Natural killer cell (primary cell): ENCODE measurements at regions not wholly inside any gene's neighbourhood (a gene's known extent, or its start where the extent isn't known, plus 50 kb on each side); places are given as distances from the start of the nearest gene placed in this dataset.

Experiments used
- ATAC-seq, 3 donors: fragments of 150-1000 bp in 2 of 3; fragments of 200-7000 bp in 1 of 3; cut with Tn5 transposase; 1 replicate in 1 of 3; 2 replicates in 2 of 3; pipeline ENCODE4 v1.10.0; 2021; ENCODE audit warnings: mild to moderate bottlenecking in 2 of 3, moderate library complexity in 2 of 3
- DNase-seq, 2 donors: peaks; one replicate each; pipeline versions ENCODE4 v3.0.0 to v3.0.0-alpha.2; 2013 to 2021; ENCODE audit warnings: mixed read lengths in 1 of 2
- H3K27ac ChIP-seq: one replicate; pipeline ENCODE4 v1.5.1; 2013; ENCODE audit warnings: mild to moderate bottlenecking, low read length
- H3K27me3 ChIP-seq: one replicate; pipeline ENCODE4 v1.6.1; 2013; ENCODE audit warnings: low read length; ENCODE audit not compliant: control insufficient read depth, insufficient read depth
- H3K36me3 ChIP-seq: one replicate; pipeline ENCODE4 v1.6.1; 2013; ENCODE audit warnings: low read length; ENCODE audit not compliant: control insufficient read depth, insufficient read depth
- H3K4me1 ChIP-seq: one replicate; pipeline ENCODE4 v1.6.1; 2013; ENCODE audit warnings: low read length; ENCODE audit not compliant: control insufficient read depth, insufficient read depth
- H3K4me3 ChIP-seq: one replicate; pipeline ENCODE4 v1.5.1; 2013; ENCODE audit warnings: low read length
- H3K9me3 ChIP-seq: one replicate; pipeline ENCODE4 v1.6.1; 2013; ENCODE audit warnings: low read length; ENCODE audit not compliant: control insufficient read depth, insufficient read depth
- H3K27ac Mint-ChIP-seq, 2 donors: one replicate each; pipeline ENCODE4 v1.8.0; 2022; ENCODE audit warnings: mild to moderate bottlenecking in 2 of 2, mixed read lengths in 2 of 2, moderate library complexity in 1 of 2
- H3K27me3 Mint-ChIP-seq, 2 donors: one replicate each; pipeline ENCODE4 v1.8.0; 2022; ENCODE audit warnings: low read depth in 2 of 2, mixed read lengths in 2 of 2
- H3K36me3 Mint-ChIP-seq: one replicate; pipeline ENCODE4 v1.8.0; 2022; ENCODE audit warnings: mixed read lengths
- H3K4me1 Mint-ChIP-seq, 2 donors: one replicate each; pipeline ENCODE4 v1.8.0; 2022; ENCODE audit warnings: mixed read lengths in 2 of 2
- H3K4me3 Mint-ChIP-seq: one replicate; pipeline ENCODE4 v1.8.0; 2022; ENCODE audit warnings: mild to moderate bottlenecking, moderate library complexity, mixed read lengths
- H3K9me3 Mint-ChIP-seq, 2 donors: one replicate each; pipeline ENCODE4 v1.8.0; 2022; ENCODE audit warnings: mixed read lengths in 2 of 2
- WGBS: methylation state at CpG from one replicate; pipeline ENCODE4 v1.1.7; 2013; ENCODE audit warnings: missing lambda C conversion rate; ENCODE audit not compliant: insufficient coverage; 5-methylcytosine and 5-hydroxymethylcytosine counted together
- intact Hi-C: fragments of 100-400 bp; cut with micrococcal nuclease; formaldehyde crosslinking; loops from one replicate; pipeline ENCODE4 v1.14.2; 2022
- TF ChIP-seq, protein P1 (sequence below): fragments of 200-600 bp; IDR thresholded peaks from one replicate; pipeline ENCODE4 v1.8.0; 2022; ENCODE audit warnings: antibody characterized with exemption

- Mint-ChIP-seq H3K4me1 (no peaks in the 10 kb centered on the region), H3K4me3 (no peak overlapping the region), H3K9me3 (peaks cover 0 to 4% of the 10 kb centered on the region in 2 donors), H3K27me3 (no peaks in the 10 kb centered on the region), H3K27ac (no peak overlapping the region), H3K36me3 (no peaks in the 10 kb centered on the region)
- Histone ChIP-seq H3K27me3 (no peaks in the 10 kb centered on the region), H3K36me3 (no peaks in the 10 kb centered on the region), H3K9me3 (no peaks in the 10 kb centered on the region), H3K4me3 (no peak overlapping the region), H3K4me1 (no peaks in the 10 kb centered on the region), H3K27ac (no peak overlapping the region)
- TF ChIP-seq, protein P1, sequence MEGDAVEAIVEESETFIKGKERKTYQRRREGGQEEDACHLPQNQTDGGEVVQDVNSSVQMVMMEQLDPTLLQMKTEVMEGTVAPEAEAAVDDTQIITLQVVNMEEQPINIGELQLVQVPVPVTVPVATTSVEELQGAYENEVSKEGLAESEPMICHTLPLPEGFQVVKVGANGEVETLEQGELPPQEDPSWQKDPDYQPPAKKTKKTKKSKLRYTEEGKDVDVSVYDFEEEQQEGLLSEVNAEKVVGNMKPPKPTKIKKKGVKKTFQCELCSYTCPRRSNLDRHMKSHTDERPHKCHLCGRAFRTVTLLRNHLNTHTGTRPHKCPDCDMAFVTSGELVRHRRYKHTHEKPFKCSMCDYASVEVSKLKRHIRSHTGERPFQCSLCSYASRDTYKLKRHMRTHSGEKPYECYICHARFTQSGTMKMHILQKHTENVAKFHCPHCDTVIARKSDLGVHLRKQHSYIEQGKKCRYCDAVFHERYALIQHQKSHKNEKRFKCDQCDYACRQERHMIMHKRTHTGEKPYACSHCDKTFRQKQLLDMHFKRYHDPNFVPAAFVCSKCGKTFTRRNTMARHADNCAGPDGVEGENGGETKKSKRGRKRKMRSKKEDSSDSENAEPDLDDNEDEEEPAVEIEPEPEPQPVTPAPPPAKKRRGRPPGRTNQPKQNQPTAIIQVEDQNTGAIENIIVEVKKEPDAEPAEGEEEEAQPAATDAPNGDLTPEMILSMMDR: no peak
- DNase-seq (no peak), ATAC-seq (no peak)
- intact Hi-C loops: no loop called here
- WGBS: 50% methylated on average over 2 of the region's 2 CpGs
Measured at GRCh38 chr2:58313926-58314325, 72.8 kb upstream of the FANCL start.

- Histone ChIP-seq H3K9me3 (no peaks in the 10 kb centered on the region), H3K4me3 (no peak overlapping the region), H3K27ac (no peak overlapping the region), H3K36me3 (no peaks in the 10 kb centered on the region), H3K27me3 (no peaks in the 10 kb centered on the region), H3K4me1 (no peaks in the 10 kb centered on the region)
- DNase-seq (no peak), ATAC-seq (no peak)
- Mint-ChIP-seq H3K36me3 (no peaks in the 10 kb centered on the region), H3K4me3 (no peak overlapping the region), H3K9me3 (no peaks in the 10 kb centered on the region), H3K4me1 (no peaks in the 10 kb centered on the region), H3K27ac (no peak overlapping the region), H3K27me3 (no peaks in the 10 kb centered on the region)
- TF ChIP-seq, protein P1: no peak
- intact Hi-C loops: no loop called here
Measured at GRCh38 chr2:58308435-58308834, 67.3 kb upstream of the FANCL start.

- ATAC-seq (no peak), DNase-seq (no peak)
- H3K27ac ChIP-seq: no peak overlapping the region
- H3K9me3 ChIP-seq: no peaks in the 10 kb centered on the region
- Mint-ChIP-seq H3K36me3 (no peaks in the 10 kb centered on the region), H3K27ac (no peak overlapping the region), H3K27me3 (no peaks in the 10 kb centered on the region), H3K4me3 (no peak overlapping the region), H3K9me3 (peaks cover 0 to 2% of the 10 kb centered on the region in 2 donors), H3K4me1 (no peaks in the 10 kb centered on the region)
- TF ChIP-seq, protein P1: no peak
- H3K27me3 ChIP-seq: no peaks in the 10 kb centered on the region
- no peak overlapping the region for H3K4me3 ChIP-seq
- no peaks in the 10 kb centered on the region for H3K36me3 ChIP-seq
- intact Hi-C loops: no loop called here
- H3K4me1 ChIP-seq: no peaks in the 10 kb centered on the region
Measured at GRCh38 chr2:58304843-58305242, 63.7 kb upstream of the FANCL start.

DNA sequence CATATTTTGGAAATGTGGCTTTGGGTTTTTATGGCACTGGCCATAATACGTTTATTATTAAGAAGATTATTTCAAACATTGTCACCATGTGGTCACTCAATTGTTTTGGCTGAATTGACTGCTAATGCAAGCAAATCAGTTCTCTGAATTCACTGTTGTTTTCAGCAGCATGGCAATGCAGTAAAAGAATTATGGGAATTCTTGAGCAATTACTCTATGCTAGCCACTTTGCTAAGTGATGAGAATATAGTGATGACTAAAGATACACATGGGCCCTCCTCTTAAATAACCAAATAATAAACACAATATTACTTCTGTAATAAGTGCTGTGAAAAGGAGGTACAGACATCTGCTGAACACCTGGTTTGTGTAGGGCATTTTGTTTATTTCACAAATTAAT, 58.0 kb upstream of the FANCL start:
- no peak overlapping the region for H3K4me3 Mint-ChIP-seq
- no peak for DNase-seq
- TF ChIP-seq, protein P1: no peak
- no peaks in the 10 kb centered on the region for H3K4me1 ChIP-seq
- no peak overlapping the region for H3K27ac ChIP-seq
- H3K4me3 ChIP-seq: no peak overlapping the region
- no peaks in the 10 kb centered on the region for H3K36me3 Mint-ChIP-seq
- ATAC-seq: no peak
- H3K9me3 Mint-ChIP-seq: peaks cover 0 to 2% of the 10 kb centered on the region in 2 donors
- H3K4me1 Mint-ChIP-seq: no peaks in the 10 kb centered on the region
- H3K27me3 Mint-ChIP-seq: no peaks in the 10 kb centered on the region
- intact Hi-C loops: no loop called here
- H3K27me3 ChIP-seq: peaks cover 2% of the 10 kb centered on the region
- no peaks in the 10 kb centered on the region for H3K9me3 ChIP-seq
- no peaks in the 10 kb centered on the region for H3K36me3 ChIP-seq
- 80% methylated on average over 1 of the region's 1 CpG for WGBS
- H3K27ac Mint-ChIP-seq: no peak overlapping the region
